Glutamatergic neuron (in vitro differentiated cells): ENCODE measurements at regions not wholly inside any gene's neighbourhood (a gene's known extent, or its start where the extent isn't known, plus 50 kb on each side); places are given as distances from the start of the nearest gene placed in this dataset.

Source experiments
- DNase-seq: peaks from one replicate; pipeline ENCODE4 v3.0.0; 2022
- H3K27ac Mint-ChIP-seq: one replicate; pipeline ENCODE4 v1.8.0; 2020; ENCODE audit warnings: mild to moderate bottlenecking, mixed read lengths, inconsistent platforms; ENCODE audit not compliant: unreplicated experiment
- H3K27me3 Mint-ChIP-seq: one replicate; pipeline ENCODE4 v1.8.0; 2020; ENCODE audit warnings: mild to moderate bottlenecking, moderate library complexity, mixed read lengths, inconsistent platforms; ENCODE audit not compliant: unreplicated experiment
- H3K36me3 Mint-ChIP-seq: one replicate; pipeline ENCODE4 v1.8.0; 2020; ENCODE audit warnings: mild to moderate bottlenecking, mixed read lengths, inconsistent platforms; ENCODE audit not compliant: unreplicated experiment
- H3K4me1 Mint-ChIP-seq: one replicate; pipeline ENCODE4 v1.8.0; 2020; ENCODE audit warnings: mild to moderate bottlenecking, low read depth, mixed read lengths, inconsistent platforms; ENCODE audit not compliant: unreplicated experiment
- H3K4me3 Mint-ChIP-seq: one replicate; pipeline ENCODE4 v1.8.0; 2020; ENCODE audit warnings: mild to moderate bottlenecking, mixed read lengths, inconsistent platforms; ENCODE audit not compliant: unreplicated experiment
- H3K9me3 Mint-ChIP-seq: one replicate; pipeline ENCODE4 v1.8.0; 2020; ENCODE audit warnings: mild to moderate bottlenecking, moderate library complexity, mixed read lengths, inconsistent platforms; ENCODE audit not compliant: unreplicated experiment
- CTCF ChIP-seq: fragments of 200-600 bp; sonication (generic); IDR thresholded peaks from one replicate; pipeline ENCODE4 v1.5.0; 2021; ENCODE audit not compliant: partially characterized antibody, unreplicated experiment

GRCh38 chr12:90842477-90842876 lies 112.5 kb downstream of the CCER1 start:
- Mint-ChIP-seq H3K4me3 (no peak overlapping the region), H3K36me3 (no peaks in the 10 kb centered on the region), H3K27me3 (no peaks in the 10 kb centered on the region), H3K4me1 (peaks cover 2% of the 10 kb centered on the region), H3K9me3 (no peaks in the 10 kb centered on the region), H3K27ac (no peak overlapping the region)
- no peak for TF ChIP-seq CTCF
- no peak for DNase-seq

- Mint-ChIP-seq H3K4me3 (no peak overlapping the region), H3K4me1 (peaks cover 2% of the 10 kb centered on the region), H3K27ac (no peak overlapping the region), H3K36me3 (no peaks in the 10 kb centered on the region), H3K27me3 (no peaks in the 10 kb centered on the region), H3K9me3 (no peaks in the 10 kb centered on the region)
- DNase-seq, result no peak
- TF ChIP-seq CTCF, result no peak
Measured at GRCh38 chr12:90841336-90841735, 113.6 kb downstream of the CCER1 start.

- H3K9me3 Mint-ChIP-seq, result no peaks in the 10 kb centered on the region
- DNase-seq, result no peak
- no peaks in the 10 kb centered on the region for H3K27me3 Mint-ChIP-seq
- no peak for TF ChIP-seq CTCF
- H3K36me3 Mint-ChIP-seq, result no peaks in the 10 kb centered on the region
- H3K27ac Mint-ChIP-seq, result no peak overlapping the region
- H3K4me3 Mint-ChIP-seq, result no peak overlapping the region
- peaks cover 2% of the 10 kb centered on the region for H3K4me1 Mint-ChIP-seq
Measured at GRCh38 chr12:90839346-90839745, 115.6 kb downstream of the CCER1 start.

GRCh38 chr12:90836689-90837088 lies 118.3 kb downstream of the CCER1 start:
- no peak for DNase-seq

GRCh38 chr12:90833228-90833627 lies 121.7 kb downstream of the CCER1 start:
- Mint-ChIP-seq H3K9me3 (no peaks in the 10 kb centered on the region), H3K27ac (no peak overlapping the region), H3K4me1 (no peaks in the 10 kb centered on the region), H3K4me3 (no peak overlapping the region), H3K27me3 (no peaks in the 10 kb centered on the region), H3K36me3 (no peaks in the 10 kb centered on the region)
- DNase-seq, result no peak
- TF ChIP-seq CTCF, result no peak

More at GRCh38 chr12:90836689-90837088, 118.3 kb downstream of the CCER1 start:
- Mint-ChIP-seq H3K27me3 (no peaks in the 10 kb centered on the region), H3K4me3 (no peak overlapping the region), H3K9me3 (no peaks in the 10 kb centered on the region), H3K36me3 (no peaks in the 10 kb centered on the region), H3K4me1 (no peaks in the 10 kb centered on the region), H3K27ac (no peak overlapping the region)
- TF ChIP-seq CTCF, result no peak
